Ramos (cell line): ENCODE measurements at regions not wholly inside any gene's neighbourhood (a gene's known extent, or its start where the extent isn't known, plus 50 kb on each side); places are given as distances from the start of the nearest gene placed in this dataset.

ENCODE experiments used
- in situ Hi-C: fragments of 300-500 bp; cut with MboI; formaldehyde crosslinking; loops from one replicate; pipeline ENCODE4 v1.14.3; 2022; ENCODE audit warnings: low sequenced_read_pairs; ENCODE audit not compliant: unreplicated experiment

DNA sequence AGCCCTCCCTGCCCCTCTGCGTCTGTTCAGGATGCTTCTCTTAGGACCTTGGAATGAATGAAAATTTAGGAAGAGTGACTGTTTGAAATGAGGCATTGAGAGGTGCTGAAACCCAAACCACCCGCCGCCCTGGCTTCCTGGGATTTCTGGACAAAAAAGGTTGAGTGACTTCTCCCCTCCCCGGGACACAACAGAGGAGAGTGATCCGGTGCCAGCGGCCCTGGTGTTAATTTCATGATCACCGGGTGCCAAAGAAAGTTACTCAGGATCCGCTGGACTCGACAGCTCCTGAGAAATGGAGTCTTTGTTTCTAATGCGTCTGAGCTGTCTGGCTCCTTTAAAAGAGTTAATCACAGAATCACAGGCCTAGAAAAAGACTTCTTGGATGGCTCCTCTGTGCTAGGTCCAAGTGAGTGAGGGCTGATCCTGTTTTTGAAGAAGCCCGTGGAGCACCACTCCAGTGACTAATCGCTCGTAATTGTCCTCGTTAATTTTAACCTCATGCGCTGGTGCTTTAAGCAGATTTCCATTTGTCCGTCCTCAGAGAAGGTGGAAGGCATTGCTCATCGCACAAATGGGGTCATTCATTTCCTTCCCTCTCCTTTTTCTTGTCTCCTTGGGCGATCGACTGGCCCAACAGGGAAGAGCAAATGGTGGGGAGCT lies 144.4 kb upstream of the ZFHX3 start:
- in situ Hi-C loops, result loop anchor here (10.0 to 25.0 kb wide), 2 partner anchors 705 to 1068 kb away; no protein-coding TSS in a partner anchor

DNA sequence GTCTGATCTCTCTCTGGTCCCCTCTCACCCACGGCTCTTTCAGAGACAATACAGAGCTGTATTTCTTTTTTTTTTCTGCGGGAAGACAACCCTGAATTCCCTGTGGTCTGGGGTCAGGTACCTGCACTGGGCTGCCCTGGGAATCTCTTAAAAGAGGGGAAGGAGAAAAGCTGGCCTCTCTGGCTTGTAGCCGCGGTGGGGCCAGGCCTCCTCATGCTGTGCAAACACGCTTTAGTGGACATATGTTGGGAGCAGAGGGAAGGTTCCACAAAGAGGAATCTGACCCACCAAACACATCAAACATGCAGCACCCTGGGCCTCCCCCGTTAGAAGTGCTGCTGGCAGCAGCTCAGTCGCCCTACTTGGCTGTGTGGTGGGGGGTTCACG lies 143.7 kb upstream of the ZFHX3 start:
- in situ Hi-C loops, result loop anchor here (10.0 to 25.0 kb wide), 2 partner anchors 704 to 1067 kb away; no protein-coding TSS in a partner anchor

DNA sequence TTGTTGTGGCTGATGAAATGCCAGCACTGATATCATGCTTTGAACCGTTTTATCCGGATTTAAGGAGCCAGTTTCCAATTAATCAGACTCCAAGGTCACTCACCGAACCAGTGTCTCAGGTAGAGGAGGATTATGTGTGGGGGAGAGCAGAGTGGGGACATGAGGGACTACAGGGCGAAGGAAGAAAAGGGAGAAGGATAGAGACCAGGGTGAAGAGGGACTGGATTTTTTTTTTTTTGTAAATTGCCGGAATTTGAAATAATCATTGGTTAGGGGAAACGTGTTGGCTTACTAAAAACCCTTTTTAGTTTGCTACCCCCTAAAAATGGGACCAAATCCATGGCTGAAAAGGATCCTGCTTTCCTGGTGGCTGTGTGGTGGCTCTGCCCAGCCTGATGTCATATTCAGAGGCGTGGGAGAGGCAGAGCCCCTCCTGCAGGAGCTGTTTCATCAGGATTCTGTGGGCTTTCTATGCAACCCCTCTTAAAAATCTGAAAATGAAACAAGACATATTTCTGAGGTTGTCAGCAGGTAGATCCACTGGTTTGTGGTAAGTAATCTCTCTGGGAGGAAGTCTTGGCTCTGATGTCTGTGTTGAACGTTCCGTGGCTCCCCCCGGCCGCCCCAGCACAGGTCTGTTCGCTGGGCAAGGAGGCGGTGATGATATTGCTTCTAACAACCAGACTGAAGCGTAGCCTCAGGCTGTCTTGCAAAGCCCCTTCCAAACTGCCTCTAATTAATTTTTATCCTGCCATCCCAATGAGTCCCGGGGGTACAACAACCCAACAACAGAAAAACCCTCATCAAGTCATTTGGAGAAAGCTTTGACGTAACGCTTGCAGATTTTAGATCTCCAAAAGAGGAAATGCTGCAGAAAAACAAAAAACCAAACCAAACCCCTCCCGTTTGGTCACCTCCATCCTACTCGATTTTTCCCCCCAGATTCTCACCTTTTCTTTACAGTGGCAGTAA lies 143.0 kb upstream of the ZFHX3 start:
- in situ Hi-C loops, result loop anchor here (10.0 to 25.0 kb wide), 2 partner anchors 704 to 1066 kb away; no protein-coding TSS in a partner anchor

DNA sequence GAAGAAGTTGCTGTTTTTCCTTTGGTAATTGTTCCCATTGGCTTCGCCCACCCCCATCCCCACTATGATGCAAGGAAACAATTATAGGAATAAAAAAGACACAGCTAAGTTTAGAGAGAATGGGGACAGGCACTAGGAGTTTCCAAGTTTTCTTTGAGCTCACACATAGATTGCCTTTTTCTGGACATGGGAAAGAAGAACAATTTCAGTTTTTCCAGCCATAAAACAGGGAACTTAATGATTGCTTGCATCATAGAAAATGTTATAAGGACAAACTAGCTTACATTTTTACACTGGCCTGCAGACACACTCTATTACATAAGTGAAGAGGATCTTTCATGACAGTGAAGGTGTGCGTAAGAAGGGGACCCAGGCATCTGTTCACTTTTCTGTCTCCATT lies 142.3 kb upstream of the ZFHX3 start:
- in situ Hi-C loops, result loop anchor here (10.0 to 25.0 kb wide), 2 partner anchors 703 to 1065 kb away; no protein-coding TSS in a partner anchor

DNA sequence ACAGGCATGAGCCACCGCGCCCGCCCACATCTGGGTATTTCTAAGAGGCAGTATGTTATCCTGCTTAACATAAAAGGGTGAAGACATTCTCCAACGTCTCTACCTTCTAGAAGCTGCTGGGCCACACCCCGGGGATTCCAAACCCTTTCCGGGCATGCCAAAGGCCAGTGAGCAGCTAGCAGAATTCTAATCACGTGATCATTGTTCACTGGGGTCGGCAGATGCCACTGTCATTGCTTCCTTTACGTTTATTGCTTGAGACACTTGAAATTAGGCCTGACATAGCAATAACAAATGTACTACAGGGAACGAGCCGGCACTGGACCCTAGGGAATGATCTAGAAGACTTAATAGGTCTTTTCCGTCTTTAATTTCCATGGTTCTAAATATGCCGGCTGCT lies 141.2 kb upstream of the ZFHX3 start:
- in situ Hi-C loops, result loop anchor here (25.0 kb wide), 1 partner anchor 702 kb away; no protein-coding TSS in a partner anchor

DNA sequence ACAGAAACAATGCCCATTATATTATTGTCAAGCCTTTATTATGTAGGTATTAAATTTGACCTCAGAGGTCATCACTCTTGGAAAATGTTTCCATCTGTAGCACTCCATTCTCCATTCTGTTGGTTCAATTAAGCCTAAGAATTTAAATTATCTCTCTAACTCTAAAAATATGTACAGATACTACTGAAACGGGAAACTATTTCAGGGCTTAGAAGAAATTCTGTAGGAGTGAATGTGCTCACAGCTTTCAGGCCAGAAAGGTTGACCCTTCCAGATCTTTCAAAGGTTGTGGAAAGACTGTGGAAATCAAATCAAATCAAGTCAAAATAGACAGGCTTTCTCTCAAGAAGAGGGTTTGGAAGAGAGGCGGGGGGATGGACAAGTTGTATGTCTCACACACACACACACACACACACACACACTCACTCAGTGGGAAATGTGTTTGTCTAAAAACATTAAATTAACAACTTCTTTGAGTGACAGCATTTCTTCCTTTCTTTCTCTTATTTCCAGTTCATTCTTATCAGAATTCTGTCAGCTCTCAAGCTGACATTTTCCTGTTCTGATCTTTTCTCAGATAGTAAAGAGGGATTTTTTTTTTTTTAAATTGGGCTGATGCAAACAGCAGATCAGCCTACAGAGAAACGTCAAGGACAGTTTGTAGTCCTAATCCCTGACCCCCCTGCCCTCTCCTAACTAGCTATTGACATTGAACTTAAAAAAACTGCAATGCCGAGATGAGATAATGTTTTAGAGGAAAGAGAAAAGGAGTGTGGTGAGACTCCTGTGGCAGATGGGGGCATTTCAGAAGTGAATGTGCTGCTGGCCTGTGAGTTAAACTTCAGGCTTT lies 139.0 kb upstream of the ZFHX3 start:
- in situ Hi-C loops, result loop anchor here (25.0 kb wide), 1 partner anchor 700 kb away; no protein-coding TSS in a partner anchor

DNA sequence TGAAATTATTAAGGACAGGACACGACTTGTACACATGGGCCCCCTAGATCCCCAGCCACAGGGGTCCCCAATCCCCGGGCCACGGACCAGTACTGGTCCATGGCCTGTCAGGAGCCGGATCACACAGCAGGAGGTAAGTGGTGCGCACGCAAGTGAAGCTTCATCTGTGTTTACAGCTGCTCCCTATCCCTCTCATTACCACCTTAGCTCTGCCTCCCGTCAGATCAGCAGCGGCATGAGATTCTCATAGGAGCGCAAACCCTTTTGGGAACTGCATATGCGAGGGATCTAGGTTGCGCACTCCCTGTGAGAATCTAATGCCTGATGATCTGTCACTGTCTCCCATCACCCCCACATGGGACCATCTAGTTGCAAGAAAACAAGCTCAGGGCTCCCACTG lies 137.8 kb upstream of the ZFHX3 start:
- in situ Hi-C loops, result loop anchor here (25.0 kb wide), 1 partner anchor 698 kb away; no protein-coding TSS in a partner anchor

DNA sequence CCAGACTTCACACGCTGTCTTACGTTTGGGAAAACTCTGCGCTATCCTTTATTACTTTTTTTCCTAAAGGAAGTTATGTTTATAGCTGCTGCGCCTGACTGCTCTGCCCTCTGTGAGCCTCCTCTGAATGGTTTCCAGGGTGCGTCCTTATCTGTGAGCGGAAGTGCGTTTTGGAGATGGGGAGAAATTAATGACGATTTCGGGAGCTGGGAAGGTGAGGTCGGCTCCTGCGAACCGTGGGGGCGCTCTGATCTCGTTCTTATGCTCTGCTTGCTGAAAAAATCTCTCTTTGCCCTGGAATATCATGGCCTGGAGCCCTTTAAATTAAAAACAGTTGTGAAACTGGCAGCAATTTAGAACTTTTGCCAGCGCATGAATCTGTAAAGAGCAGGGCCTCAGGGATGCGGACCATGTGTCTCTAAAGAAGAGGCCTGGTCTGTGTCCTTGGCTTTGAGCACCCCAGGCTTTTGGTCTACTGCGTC lies 135.7 kb upstream of the ZFHX3 start:
- in situ Hi-C loops, result loop anchor here (25.0 kb wide), 1 partner anchor 696 kb away; no protein-coding TSS in a partner anchor

DNA sequence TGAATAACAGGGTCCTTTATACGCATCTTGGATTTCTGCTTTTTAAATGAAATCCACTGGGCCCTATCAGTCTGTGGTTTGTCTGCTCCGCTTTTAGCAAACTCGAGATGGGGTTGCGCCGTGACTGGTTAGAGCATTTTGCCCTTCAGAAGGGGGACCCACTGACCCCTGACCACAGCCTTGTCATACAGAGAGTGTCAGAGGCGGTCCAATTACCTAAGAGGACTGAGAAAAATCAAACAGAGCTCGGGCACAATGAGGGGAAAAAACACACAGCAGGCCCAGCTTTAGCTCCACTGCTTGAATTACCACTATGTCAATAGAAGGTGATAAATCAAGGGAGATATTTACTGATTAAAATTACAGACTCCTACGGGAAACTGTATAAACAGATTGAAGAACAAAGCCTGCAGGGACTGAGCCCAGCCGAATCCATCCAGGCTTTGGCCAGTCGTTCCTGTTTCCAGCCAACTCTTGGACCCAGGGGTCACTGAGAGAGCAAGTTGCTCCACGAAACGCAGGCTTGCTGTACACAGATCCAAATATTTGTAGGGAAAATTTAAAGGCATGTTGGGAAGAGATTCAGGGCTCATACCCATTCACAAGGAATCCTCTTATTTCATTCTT lies 131.9 kb upstream of the ZFHX3 start:
- in situ Hi-C loops, result loop anchor here (25.0 kb wide), 1 partner anchor 693 kb away; no protein-coding TSS in a partner anchor

DNA sequence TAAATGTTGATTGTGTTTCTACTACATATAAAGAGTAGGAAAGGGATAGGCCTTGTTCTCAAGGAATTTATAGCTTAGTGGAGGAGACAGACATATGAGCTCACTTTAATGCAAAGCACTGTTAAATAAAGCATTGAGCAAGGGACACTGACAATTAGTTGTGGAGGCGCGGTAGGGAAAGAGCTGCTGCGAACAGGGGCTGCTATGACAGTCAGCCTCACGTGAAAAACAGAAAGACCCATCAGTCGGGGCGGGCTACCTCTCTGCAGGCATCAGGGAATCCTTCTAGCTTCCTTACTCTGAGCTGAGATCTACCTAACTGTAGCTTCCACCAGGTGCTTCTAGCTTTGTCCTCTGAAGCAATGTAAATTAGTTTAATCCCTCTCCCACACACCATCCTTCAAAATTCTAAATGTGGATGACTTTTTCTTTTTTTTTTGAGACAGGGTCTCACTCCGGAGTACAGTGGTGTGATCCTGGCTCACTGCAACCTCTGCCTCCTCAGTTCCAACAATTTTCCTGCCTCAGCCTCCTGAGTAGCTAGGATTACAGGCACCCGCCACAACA lies 129.9 kb upstream of the ZFHX3 start:
- in situ Hi-C loops, result loop anchor here (25.0 kb wide), 1 partner anchor 691 kb away; no protein-coding TSS in a partner anchor

DNA sequence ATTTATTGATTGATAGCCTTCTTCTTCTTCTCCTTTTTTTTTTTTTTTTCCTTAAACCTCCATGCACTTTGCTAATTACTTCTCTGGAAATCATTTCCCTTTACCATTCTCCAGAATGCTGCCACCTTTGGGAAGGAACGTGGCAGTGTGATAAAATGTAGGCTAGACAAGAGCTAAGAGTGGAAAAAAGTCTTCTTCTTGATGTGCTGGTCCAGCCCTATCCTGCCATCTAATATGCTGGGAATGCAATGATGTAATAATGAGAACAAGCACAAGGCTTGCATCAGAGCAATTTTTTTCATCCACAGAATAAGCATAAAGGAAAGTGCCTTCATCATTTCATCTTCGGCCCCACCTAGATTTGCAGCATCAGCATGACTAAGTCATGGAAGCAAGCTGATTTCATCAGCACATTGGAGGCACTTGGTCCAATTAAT lies 128.7 kb upstream of the ZFHX3 start:
- in situ Hi-C loops, result loop anchor here (25.0 kb wide), 1 partner anchor 689 kb away; no protein-coding TSS in a partner anchor

DNA sequence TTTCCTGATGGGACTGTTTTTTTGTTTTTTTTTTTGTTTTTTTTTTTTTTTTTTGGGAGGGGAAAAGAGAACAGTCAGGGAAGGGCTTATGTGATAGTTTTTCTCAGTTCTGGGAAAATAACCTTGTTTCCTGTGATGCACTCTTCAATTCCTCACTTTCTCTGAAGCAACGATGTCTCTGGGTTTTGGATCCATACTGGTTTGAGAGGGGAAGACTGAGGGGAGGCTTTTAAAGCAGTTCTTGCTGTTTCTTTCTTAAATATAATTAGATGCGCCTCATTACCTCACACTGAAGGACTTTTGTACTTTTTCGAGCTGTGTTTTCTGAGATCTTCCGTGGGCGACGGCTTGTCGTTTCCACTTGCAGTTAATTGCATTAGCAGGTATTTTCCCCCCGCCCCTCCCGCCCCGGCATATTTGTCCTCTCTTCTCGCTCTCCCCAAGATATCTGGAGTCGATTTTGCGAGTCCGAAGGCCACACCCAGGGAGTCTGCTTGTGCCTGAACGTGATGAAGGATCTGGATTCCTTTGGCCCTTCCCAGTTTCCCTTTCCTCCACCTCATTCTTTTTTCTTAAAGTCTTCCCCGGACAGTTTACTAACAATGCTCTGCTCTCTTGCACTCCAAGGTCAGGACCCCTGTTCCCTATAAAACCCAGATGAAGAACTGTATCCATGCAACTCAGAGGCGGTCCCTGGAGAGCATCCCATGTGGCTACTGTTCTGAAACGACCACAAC lies 125.2 kb upstream of the ZFHX3 start:
- in situ Hi-C loops, result no loop called here

DNA sequence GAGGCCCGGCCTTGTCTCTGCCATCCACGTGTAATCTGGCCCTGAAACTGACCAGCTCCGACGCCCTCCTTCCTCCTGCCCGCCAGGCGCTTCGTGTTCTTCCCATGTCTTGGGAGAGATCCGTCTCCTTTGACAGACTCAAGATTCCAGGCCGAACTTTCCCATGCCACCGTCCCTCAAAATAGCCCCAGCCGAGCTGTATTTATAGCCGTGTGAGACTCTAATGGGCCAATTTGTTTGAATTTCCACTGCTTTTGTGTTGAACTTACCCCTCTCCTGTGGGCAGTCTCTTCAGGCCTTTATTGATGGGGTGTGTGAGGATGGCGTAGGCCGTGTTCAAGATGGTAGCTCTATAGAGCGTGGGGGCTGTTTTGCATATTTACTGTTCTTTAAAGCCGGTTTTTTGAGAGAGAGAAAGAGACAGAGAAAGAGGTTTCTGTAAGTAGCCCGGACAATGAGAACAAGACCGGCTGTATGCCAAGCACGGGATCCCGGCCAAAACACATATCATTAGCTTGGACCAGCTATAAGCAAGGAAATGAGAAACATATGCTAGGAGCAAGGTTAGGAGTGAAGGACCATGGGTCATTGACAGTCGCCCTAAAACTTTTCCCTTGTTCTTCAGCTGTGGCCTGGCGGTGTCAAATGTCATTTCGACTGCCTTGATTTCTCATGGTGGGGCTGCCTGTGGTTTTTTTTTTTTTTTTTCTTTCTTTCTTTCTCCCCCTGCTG lies 124.5 kb upstream of the ZFHX3 start:
- in situ Hi-C loops, result no loop called here

DNA sequence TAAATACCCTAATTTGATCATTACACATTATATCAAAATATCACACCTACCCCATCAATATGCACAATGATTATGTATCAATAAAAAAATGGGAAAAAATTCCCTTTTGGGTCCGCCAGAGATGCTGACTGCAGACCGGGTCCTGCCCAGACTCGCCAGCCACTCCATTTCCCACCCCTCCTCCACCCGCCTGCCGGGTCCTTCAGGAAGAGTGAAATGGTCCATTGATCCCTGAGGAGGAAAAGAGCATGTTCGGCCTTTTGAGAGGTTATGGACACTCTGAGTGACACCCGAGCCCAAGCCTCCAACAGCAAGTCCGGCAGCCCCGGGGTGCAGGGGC lies 123.9 kb upstream of the ZFHX3 start:
- in situ Hi-C loops, result no loop called here

DNA sequence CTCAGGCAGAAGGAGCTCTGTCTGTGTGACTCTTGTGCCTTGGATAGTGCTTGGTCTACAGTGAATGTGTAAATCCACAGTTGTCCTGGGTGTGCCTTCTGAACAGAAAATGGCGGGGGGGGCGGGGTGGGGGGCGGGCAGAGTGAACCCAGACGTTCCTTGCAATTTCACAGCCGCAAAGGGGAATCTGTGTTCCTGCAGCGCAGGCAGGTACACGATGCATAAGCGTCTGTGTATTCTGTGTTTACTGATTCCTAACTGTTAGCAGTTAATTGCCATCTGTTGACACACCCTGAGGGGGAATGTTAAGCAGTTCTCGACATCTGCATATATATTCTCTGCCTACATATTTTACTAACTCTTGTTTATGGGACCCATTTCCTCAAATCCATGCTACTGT lies 123.5 kb upstream of the ZFHX3 start:
- in situ Hi-C loops, result no loop called here

DNA sequence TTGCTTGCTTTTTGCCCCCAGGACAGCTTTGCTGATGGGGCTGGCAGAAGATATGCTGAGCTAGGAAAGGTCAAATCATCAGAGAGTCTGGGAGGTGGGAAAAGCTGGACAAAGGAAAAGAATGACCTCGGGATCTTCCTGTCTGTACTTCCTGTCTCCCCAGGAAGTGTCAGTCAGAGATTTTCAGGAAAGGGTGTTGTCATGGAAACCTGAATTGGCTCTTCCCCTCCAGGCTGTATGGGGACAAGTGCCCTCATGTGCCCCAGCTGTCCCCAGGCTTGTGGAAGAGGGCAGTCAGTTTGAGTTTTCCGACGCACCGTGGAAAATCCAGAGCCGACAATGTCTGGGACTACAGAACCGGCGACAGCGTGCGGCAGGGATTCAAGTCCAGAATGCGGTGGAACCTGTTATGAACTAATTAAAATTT lies 122.7 kb upstream of the ZFHX3 start:
- in situ Hi-C loops, result no loop called here

DNA sequence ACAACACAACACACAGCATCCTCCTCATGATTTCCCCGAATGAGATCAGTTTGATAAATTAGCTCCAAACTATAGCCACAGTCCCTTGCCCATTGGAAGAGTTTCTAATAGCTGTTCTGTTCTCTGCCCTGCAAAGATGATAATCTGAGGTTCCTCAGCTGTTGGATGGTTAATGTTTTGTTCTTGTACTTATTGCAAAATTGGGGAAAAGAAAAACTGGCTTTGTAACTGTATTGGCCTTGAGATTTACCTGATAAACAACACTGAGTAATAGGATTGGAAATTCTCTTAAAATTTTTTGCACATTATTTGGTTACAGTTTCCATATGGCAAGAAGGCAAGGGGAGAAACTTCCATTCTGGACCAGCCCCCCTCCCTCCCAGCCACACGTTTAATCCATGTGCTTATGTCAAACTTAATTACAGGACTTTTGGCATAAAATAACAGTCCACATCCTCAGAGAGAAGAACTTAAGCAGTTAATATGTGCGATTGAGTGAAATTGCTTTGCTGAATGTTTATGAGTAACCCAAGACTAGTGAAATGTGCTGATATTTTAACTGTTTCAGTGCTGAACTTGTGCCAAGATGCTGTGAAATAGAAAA lies 119.1 kb upstream of the ZFHX3 start:
- in situ Hi-C loops, result no loop called here
